Skeletal muscle tissue (tissue), 3 donors: ENCODE measurements at regions not wholly inside any gene's neighbourhood (a gene's known extent, or its start where the extent isn't known, plus 50 kb on each side); places are given as distances from the start of the nearest gene placed in this dataset.
A peak's percentile ranks its signal among the peaks of the same experiment; 100 is the strongest.
"Not testable (repeated sequence)": the region's sequence is repeated elsewhere in the genome, so short reads cannot be mapped to it uniquely, and the experiment has no call there.

ENCODE experiments used
- H3K27ac ChIP-seq: one replicate; pipeline ENCODE4 v1.7.0; 2013; ENCODE audit warnings: mild to moderate bottlenecking, low read depth, low read length, inconsistent platforms
- H3K27me3 ChIP-seq, 3 donors: one replicate each; pipeline ENCODE4 v1.7.0; 2013; ENCODE audit warnings: low read length in 3 of 3; ENCODE audit not compliant: control insufficient read depth in 3 of 3, insufficient read depth in 3 of 3
- H3K36me3 ChIP-seq, 3 donors: one replicate each; pipeline ENCODE4 v1.7.0; 2013; ENCODE audit warnings: low read length in 3 of 3; ENCODE audit not compliant: control insufficient read depth in 3 of 3, insufficient read depth in 3 of 3
- H3K4me1 ChIP-seq, 3 donors: one replicate each; pipeline ENCODE4 v1.7.0; 2013; ENCODE audit warnings: low read length in 3 of 3, mild to moderate bottlenecking in 3 of 3; ENCODE audit not compliant: control insufficient read depth in 3 of 3, insufficient read depth in 3 of 3
- H3K4me3 ChIP-seq, 3 donors: one replicate each; pipeline ENCODE4 v1.7.0; 2013; ENCODE audit warnings: low read length in 3 of 3
- H3K9ac ChIP-seq, 3 donors: one replicate each; pipeline ENCODE4 v1.7.0; 2013; ENCODE audit warnings: low read length in 3 of 3, mild to moderate bottlenecking in 3 of 3, moderate library complexity in 2 of 3, low read depth in 1 of 3
- H3K9me3 ChIP-seq, 3 donors: one replicate each; pipeline ENCODE4 v1.7.0; 2013; ENCODE audit warnings: low read length in 3 of 3; ENCODE audit not compliant: control insufficient read depth in 3 of 3
- donor health status: Osteomylitis.

DNA sequence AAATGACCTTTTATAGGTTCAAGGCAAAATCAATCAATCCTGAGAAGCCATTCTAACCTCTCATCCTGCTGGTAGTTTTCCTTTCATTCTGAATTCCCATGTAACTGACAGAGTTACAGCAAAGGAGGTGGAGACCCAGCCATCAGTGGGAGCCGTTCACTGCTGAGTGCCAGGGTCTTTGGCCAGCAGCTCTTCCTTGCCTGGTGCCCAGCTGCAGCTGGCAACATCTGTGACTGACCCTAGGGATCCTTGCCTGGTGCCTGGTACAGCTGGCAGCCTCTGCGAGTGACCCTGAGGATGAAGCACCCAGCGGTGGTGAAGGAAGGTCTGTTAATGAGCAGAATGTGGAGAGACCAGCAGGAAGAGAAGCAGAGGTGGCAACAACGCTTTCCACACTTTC is 314.6 kb downstream of the THBS2 start:
- Histone ChIP-seq H3K4me1 (peaks cover 25 to 35% (median 28%) of the 10 kb centered on the region in 3 donors), H3K4me3 (peak overlapping the region; percentile 29 to 57 (median 54)), H3K27ac (no peak overlapping the region), H3K27me3 (peaks cover 6 to 30% (median 20%) of the 10 kb centered on the region in 3 donors), H3K9ac (peak overlapping the region in 1 of 3 donors; percentile 47), H3K36me3 (no peaks in the 10 kb centered on the region), H3K9me3 (no peaks in the 10 kb centered on the region)

DNA sequence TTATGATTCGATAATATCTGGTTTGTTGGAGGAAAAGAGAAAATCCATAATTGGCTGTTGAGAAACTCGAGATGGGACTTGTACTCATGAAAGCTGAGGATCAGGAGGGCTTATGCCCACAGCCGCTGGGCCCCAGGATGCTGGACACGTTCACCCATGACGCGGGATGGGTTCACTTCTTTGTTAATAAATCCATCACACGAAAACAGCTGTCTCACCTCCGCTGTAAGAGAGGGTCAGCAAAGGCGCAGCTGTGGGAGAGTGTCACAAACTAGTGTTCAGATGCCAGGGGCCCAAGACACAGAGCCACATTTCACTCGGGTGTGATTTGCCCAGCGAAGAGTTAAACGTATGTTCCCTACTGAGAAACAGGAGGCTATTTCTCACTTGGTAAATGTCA is 315.1 kb downstream of the THBS2 start:
- Histone ChIP-seq H3K4me1 (peaks cover 25 to 35% (median 28%) of the 10 kb centered on the region in 3 donors), H3K9me3 (no peaks in the 10 kb centered on the region), H3K27ac (no peak overlapping the region), H3K9ac (no peak overlapping the region), H3K27me3 (peaks cover 6 to 30% (median 16%) of the 10 kb centered on the region in 3 donors), H3K36me3 (no peaks in the 10 kb centered on the region), H3K4me3 (peak overlapping the region in 1 of 3 donors; percentile 57)

GRCh38 chr6:168937054-168937453 is 316.6 kb downstream of the THBS2 start:
- Histone ChIP-seq H3K36me3 (no peaks in the 10 kb centered on the region), H3K9me3 (no peaks in the 10 kb centered on the region), H3K27me3 (peaks cover 3 to 21% (median 8%) of the 10 kb centered on the region in 3 donors), H3K4me1 (peaks cover 25 to 35% (median 28%) of the 10 kb centered on the region in 3 donors), H3K4me3 (no peak overlapping the region), H3K27ac (no peak overlapping the region), H3K9ac (no peak overlapping the region)

DNA sequence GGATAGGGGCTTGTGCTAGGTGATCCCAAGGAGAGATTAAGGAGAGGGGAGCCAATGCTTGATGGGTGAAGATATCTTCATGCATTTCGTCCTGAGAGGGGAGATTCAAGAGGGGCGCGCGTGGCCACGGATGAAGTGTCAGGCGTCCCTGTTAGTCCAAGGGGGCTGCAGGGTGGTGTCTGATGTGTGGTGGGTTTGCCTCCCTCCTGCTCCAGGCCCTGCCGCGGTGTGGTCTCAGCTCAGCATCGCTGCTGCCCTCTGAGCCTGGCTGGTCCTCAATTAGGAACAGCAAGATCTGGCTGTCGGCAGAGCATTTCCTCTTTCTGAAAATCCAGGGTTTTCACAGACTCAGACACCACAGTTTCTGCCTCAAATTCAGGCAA is 318.0 kb downstream of the THBS2 start:
- Histone ChIP-seq H3K27ac (no peak overlapping the region), H3K36me3 (no peaks in the 10 kb centered on the region), H3K9ac (no peak overlapping the region)

GRCh38 chr6:168934660-168935627 is 318.7 kb downstream of the THBS2 start:
- H3K27ac ChIP-seq, result no peak overlapping the region

More for the DNA sequence above, 318.0 kb downstream of the THBS2 start:
- Histone ChIP-seq H3K9me3 (no peaks in the 10 kb centered on the region), H3K4me3 (no peak overlapping the region), H3K27me3 (peaks cover 3 to 16% (median 5%) of the 10 kb centered on the region in 3 donors), H3K4me1 (peaks cover 22 to 29% (median 22%) of the 10 kb centered on the region in 3 donors)

DNA sequence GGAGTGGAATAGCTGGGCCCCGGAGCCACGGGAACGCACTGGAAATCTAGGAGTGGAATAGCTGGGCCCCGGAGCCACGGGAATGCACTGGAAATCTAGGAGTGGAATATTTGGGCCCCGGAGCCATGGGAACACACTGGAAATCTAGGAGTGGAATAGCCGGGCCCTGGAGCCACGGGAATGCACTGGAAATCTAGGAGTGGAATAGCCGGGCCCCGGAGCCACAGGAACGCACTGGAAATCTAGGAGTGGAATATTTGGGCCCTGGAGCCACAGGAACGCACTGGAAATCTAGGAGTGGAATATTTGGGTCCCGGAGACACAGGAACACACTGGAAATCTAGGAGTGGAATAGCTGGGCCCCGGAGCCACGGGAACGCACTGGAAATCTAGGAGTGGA is 321.5 kb downstream of the THBS2 start:
- peaks cover 2 to 12% (median 2%) of the 10 kb centered on the region in 3 donors for H3K4me1 ChIP-seq
- H3K4me3 ChIP-seq, H3K27me3 ChIP-seq, H3K9me3 ChIP-seq, H3K36me3 ChIP-seq, H3K9ac ChIP-seq, H3K27ac ChIP-seq: not testable (repeated sequence)

More at GRCh38 chr6:168934660-168935627, 318.7 kb downstream of the THBS2 start:
- Histone ChIP-seq H3K4me3 (no peak overlapping the region), H3K9me3 (no peaks in the 10 kb centered on the region), H3K4me1 (peaks cover 17 to 23% (median 17%) of the 10 kb centered on the region in 3 donors), H3K27me3 (peaks cover 3 to 9% (median 5%) of the 10 kb centered on the region in 3 donors), H3K9ac (no peak overlapping the region), H3K36me3 (no peaks in the 10 kb centered on the region)

DNA sequence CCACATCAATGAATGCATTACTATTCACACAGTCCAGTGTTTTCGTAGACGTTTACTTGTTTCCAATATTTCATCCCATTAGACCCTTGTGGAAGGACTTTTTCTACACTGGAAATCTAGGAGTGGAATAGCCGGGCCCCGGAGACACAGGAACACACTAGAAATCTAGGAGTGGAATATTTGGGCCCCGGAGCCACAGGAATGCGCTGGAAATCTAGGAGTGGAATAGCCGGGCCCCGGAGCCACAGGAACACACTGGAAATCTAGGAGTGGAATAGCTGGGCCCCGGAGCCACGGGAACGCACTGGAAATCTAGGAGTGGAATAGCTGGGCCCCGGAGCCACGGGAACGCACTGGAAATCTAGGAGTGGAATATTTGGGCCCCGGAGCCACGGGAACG is 322.6 kb downstream of the THBS2 start:
- H3K36me3 ChIP-seq, H3K4me3 ChIP-seq, H3K4me1 ChIP-seq, H3K9ac ChIP-seq, H3K27ac ChIP-seq, H3K27me3 ChIP-seq, H3K9me3 ChIP-seq: not testable (repeated sequence)

- H3K36me3 ChIP-seq, result no peaks in the 10 kb centered on the region
- H3K9ac ChIP-seq, result no peak overlapping the region
- H3K27ac ChIP-seq, result no peak overlapping the region
- peaks cover 0 to 9% (median 0%) of the 10 kb centered on the region in 3 donors for H3K4me1 ChIP-seq
- peaks cover 0 to 5% (median 3%) of the 10 kb centered on the region in 3 donors for H3K27me3 ChIP-seq
- H3K9me3 ChIP-seq, result peaks cover 0 to 3% (median 0%) of the 10 kb centered on the region in 3 donors
- no peak overlapping the region for H3K4me3 ChIP-seq
These were observed 323.7 kb downstream of the THBS2 start for GRCh38 chr6:168929871-168930450.

DNA sequence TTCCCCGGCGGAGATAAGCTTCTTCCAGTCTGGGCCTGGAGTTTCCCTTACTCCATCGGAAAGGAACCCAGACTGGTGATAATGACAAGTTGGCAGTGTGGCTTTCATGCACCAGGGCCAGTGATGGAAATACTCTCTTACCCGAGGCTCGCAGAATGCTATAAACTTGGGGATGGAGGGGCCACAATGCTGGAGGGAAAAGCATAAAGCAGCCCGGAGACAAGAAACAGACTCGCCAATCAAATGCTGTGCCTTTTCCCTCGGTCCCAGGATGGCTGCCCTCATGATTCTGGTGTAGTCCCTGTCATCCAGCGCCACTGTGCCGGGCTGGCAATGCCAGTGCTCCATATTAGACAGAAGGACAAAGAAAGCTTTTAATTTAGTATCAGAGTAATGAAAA is 325.6 kb downstream of the THBS2 start:
- no peak overlapping the region for H3K4me3 ChIP-seq

GRCh38 chr6:168927026-168927425 is 326.6 kb downstream of the THBS2 start:
- no peaks in the 10 kb centered on the region for H3K36me3 ChIP-seq
- H3K9me3 ChIP-seq, result peaks cover 0 to 3% (median 0%) of the 10 kb centered on the region in 3 donors
- no peak overlapping the region for H3K4me3 ChIP-seq
- H3K27ac ChIP-seq, result no peak overlapping the region
- H3K27me3 ChIP-seq, result peaks cover 0 to 5% (median 3%) of the 10 kb centered on the region in 3 donors
- H3K9ac ChIP-seq, result no peak overlapping the region
- peaks cover 0 to 9% (median 0%) of the 10 kb centered on the region in 3 donors for H3K4me1 ChIP-seq

More for the DNA sequence above, 325.6 kb downstream of the THBS2 start:
- Histone ChIP-seq H3K9ac (no peak overlapping the region), H3K27me3 (peaks cover 0 to 5% (median 3%) of the 10 kb centered on the region in 3 donors), H3K36me3 (no peaks in the 10 kb centered on the region), H3K4me1 (peaks cover 0 to 9% (median 0%) of the 10 kb centered on the region in 3 donors), H3K9me3 (peaks cover 0 to 3% (median 0%) of the 10 kb centered on the region in 3 donors), H3K27ac (no peak overlapping the region)
